HG03060 (cell line): ENCODE measurements at regions not wholly inside any gene's neighbourhood (a gene's known extent, or its start where the extent isn't known, plus 50 kb on each side); places are given as distances from the start of the nearest gene placed in this dataset.

Experiments
- ATAC-seq: cut with Tn5 transposase; IDR thresholded peaks from one replicate; pipeline ENCODE4 v1.9.1; 2021; ENCODE audit warnings: low read depth, moderate number of reproducible peaks; ENCODE audit not compliant: unreplicated experiment

- no peak for ATAC-seq
Observed at GRCh38 chr3:161555320-161555719, 58.7 kb downstream of the OTOL1 start.

GRCh38 chr3:161556533-161556932 is 59.9 kb downstream of the OTOL1 start:
- no peak for ATAC-seq

GRCh38 chr3:161556941-161557340 is 60.3 kb downstream of the OTOL1 start:
- ATAC-seq = no peak

- ATAC-seq = no peak
Observed at GRCh38 chr3:161557445-161558150, 61.0 kb downstream of the OTOL1 start.

- no peak for ATAC-seq
Observed at GRCh38 chr3:161558236-161558635, 61.6 kb downstream of the OTOL1 start.

- ATAC-seq = no peak
Observed at GRCh38 chr3:161559177-161559998, 62.8 kb downstream of the OTOL1 start.

GRCh38 chr3:161560008-161560637 is 63.5 kb downstream of the OTOL1 start:
- no peak for ATAC-seq

GRCh38 chr3:161567577-161568361 is 71.2 kb downstream of the OTOL1 start:
- ATAC-seq = no peak

- no peak for ATAC-seq
Observed at GRCh38 chr3:161568671-161569070, 72.1 kb downstream of the OTOL1 start.

GRCh38 chr3:161571951-161572350 is 75.3 kb downstream of the OTOL1 start:
- no peak for ATAC-seq

GRCh38 chr3:161573136-161573535 is 76.5 kb downstream of the OTOL1 start:
- no peak for ATAC-seq

- ATAC-seq = no peak
Observed at GRCh38 chr3:161575901-161576300, 79.3 kb downstream of the OTOL1 start.

- ATAC-seq = no peak
Observed at GRCh38 chr3:161576311-161576710, 79.7 kb downstream of the OTOL1 start.

- ATAC-seq = no peak
Observed at GRCh38 chr3:161576714-161577510, 80.3 kb downstream of the OTOL1 start.

- ATAC-seq = no peak
Observed at GRCh38 chr3:161577662-161578061, 81.1 kb downstream of the OTOL1 start.

GRCh38 chr3:161579395-161580126 is 83.0 kb downstream of the OTOL1 start:
- ATAC-seq = no peak

GRCh38 chr3:161585922-161586321 is 89.3 kb downstream of the OTOL1 start:
- no peak for ATAC-seq

GRCh38 chr3:161586556-161587235 is 90.1 kb downstream of the OTOL1 start:
- ATAC-seq = no peak

- no peak for ATAC-seq
Observed at GRCh38 chr3:161598639-161599038, 102.0 kb downstream of the OTOL1 start.
